IPS-18a (cell line): ENCODE measurements at regions not wholly inside any gene's neighbourhood (a gene's known extent, or its start where the extent isn't known, plus 50 kb on each side); places are given as distances from the start of the nearest gene placed in this dataset.

Experiments used
- H3K27ac ChIP-seq: one replicate; pipeline ENCODE4 v1.5.1; 2013; ENCODE audit warnings: low read length
- H3K27me3 ChIP-seq: one replicate; pipeline ENCODE4 v1.6.1; 2013; ENCODE audit warnings: mild to moderate bottlenecking, low read length; ENCODE audit not compliant: control insufficient read depth, insufficient read depth
- H3K36me3 ChIP-seq: one replicate; pipeline ENCODE4 v1.6.1; 2013; ENCODE audit warnings: low read depth, low read length; ENCODE audit not compliant: control insufficient read depth
- H3K4me1 ChIP-seq: one replicate; pipeline ENCODE4 v1.6.1; 2013; ENCODE audit warnings: low read depth, low read length; ENCODE audit not compliant: control insufficient read depth
- H3K4me3 ChIP-seq: one replicate; pipeline ENCODE4 v1.5.1; 2013; ENCODE audit warnings: low read length
- H3K9ac ChIP-seq: one replicate; pipeline ENCODE4 v1.6.1; 2013; ENCODE audit warnings: mild to moderate bottlenecking, low read length, moderate library complexity
- H3K9me3 ChIP-seq: one replicate; pipeline ENCODE4 v1.6.1; 2013; ENCODE audit warnings: low read depth, low read length; ENCODE audit not compliant: control insufficient read depth

DNA sequence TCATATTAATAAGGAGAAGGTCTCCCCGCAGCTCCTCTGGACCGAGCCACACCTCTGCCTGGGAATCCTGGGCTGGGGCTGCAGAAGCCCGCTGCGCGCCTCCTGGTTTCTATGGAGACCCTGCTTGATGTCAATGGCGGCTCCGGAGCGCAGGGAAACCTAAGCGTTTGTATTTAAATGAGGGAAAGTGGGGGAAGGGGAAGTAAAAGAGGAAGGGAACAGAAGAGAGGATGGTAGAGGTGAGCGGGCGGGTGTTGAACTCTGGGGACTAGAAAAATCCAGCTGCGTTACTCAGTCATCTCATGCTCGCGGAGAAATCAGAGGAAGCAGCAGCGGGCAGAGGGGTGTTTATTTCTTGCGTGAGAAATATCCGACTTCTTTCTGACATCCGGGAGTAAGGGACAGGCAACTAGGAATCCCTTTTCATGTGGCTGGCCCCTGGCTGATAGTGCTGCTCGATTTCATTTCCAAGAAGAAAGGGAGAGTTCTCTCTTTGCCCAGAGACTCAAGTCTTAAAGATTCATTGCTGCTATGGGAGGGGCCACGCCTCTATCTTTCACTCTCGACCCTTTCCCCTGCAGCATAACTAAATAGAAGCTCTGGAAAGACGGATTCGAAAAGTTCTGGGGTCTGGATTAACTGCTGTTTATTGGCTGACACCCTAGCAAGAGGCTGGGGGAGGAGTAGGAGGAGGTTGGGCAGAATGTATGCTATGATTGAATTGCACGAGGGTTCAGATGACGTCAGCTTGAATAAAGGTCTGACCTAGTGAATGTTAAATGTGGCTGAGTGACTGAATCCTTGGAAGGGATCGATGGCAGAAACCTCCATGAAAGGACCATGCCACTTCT lies 110.5 kb upstream of the GAP43 start:
- Histone ChIP-seq H3K27ac (peak overlapping the region; percentile 86), H3K9ac (peak overlapping the region; percentile 83), H3K36me3 (no peaks in the 10 kb centered on the region), H3K9me3 (no peaks in the 10 kb centered on the region), H3K4me3 (peak overlapping the region; percentile 67), H3K27me3 (peaks cover 7% of the 10 kb centered on the region), H3K4me1 (peaks cover 25% of the 10 kb centered on the region)

DNA sequence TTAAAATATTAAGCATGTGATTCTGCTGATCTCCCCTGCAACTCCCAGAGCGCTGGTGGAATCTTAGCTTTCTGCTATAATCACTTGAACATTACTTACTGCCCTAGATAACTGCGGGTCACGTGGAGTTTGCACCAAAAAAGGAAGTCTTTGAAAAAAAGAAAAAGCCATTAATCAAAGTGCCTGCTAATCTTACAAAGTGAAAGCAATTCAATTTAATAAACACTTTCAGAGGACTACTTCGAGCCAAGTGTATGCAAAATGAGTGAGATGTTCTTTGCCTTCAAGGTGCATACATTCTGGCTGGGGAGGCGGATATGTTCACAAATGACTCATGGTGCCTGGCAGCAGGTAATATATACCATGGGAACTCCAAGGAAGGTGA lies 109.9 kb upstream of the GAP43 start:
- Histone ChIP-seq H3K9ac (peak overlapping the region; percentile 83), H3K4me1 (peaks cover 29% of the 10 kb centered on the region), H3K36me3 (no peaks in the 10 kb centered on the region), H3K27me3 (peaks cover 7% of the 10 kb centered on the region), H3K4me3 (peak overlapping the region; percentile 67), H3K9me3 (no peaks in the 10 kb centered on the region), H3K27ac (peak overlapping the region; percentile 86)

DNA sequence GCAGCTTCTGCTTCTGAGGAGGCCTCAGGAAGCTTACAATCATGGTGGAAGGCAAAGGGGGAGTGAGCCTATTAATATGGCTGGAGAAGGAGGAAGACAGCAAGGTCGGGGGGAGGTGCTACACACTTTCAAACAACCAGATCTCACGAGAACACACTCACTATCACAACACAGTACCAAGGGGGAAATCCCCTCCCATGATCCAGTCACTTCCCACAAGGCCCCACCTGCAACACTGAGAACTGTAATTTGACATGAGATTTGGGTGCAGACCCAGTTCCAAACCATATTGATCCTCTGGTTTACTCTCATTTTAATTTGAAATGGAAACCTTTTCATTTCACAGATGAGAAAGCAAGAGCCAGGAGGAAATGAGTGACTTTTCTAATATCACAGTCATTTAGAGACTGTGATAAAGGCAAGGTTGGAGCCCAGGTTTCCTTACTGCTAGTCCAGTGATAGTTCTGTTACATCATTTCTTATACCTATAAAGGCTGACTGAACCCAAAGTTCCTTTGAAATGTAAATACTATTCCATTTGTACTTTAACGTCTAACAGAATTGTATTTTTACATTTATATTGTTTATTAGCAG lies 105.8 kb upstream of the GAP43 start:
- Histone ChIP-seq H3K27me3 (no peaks in the 10 kb centered on the region), H3K4me3 (no peak overlapping the region), H3K4me1 (peaks cover 25% of the 10 kb centered on the region), H3K27ac (no peak overlapping the region), H3K9ac (no peak overlapping the region), H3K36me3 (no peaks in the 10 kb centered on the region), H3K9me3 (no peaks in the 10 kb centered on the region)

DNA sequence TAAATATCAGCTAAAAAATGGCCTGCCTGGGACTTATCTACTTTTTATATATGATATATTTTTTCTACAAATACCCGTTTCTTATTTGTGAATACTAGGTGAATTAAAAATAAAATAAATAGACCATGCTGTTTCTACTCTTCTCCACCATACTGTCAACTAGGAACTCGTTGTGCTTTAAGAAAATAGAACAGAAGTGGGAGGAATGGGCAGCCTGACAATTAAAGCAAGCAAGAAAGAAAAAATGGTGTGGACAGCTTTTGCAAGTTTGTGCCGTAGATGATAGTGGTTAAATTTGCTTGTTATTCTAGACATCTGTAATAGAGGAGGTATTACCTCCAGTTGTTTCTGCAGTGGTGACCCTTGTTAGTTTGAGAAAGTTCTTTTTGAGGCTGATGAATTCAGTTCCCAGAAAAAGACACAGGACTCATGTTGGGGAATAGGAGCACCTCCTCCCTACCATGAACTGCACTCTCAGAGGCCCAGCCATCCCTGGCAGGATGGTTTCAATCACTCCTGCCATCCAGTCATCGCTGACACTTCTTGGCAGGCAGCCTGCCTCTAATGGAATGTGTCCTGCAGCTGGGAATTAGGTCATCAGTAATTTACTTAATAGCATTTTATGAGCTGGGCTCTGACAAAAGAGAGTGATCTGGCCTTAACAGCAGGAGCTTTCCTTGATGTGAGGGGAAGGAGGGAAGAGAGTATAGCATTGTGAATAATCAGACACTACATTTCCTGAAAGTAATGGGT lies 105.0 kb upstream of the GAP43 start:
- H3K4me1 ChIP-seq, result peaks cover 21% of the 10 kb centered on the region
- H3K9ac ChIP-seq, result no peak overlapping the region
- H3K27me3 ChIP-seq, result no peaks in the 10 kb centered on the region
- H3K9me3 ChIP-seq, result no peaks in the 10 kb centered on the region
- no peaks in the 10 kb centered on the region for H3K36me3 ChIP-seq
- no peak overlapping the region for H3K4me3 ChIP-seq
- H3K27ac ChIP-seq, result no peak overlapping the region

DNA sequence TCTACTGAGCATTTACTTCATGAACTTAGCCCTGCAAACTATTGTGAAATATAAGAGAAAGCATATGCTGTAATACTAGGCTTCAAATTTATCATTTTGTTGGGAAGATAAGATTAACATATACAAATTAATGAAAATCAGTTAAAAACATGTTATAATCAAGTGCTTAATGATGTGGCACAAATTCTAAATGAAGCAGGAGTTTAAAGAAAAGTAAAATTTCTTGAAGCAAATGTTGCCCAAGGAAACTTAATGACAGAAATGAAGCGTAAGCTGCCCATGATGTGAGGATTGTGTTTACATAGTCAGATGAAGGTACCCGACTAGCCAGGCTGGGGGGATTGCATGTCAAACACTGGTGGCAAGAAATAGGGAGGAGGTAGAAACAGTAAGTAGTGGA lies 103.1 kb upstream of the GAP43 start:
- H3K27ac ChIP-seq, result no peak overlapping the region
- no peak overlapping the region for H3K4me3 ChIP-seq
- peaks cover 13% of the 10 kb centered on the region for H3K4me1 ChIP-seq
- H3K36me3 ChIP-seq, result no peaks in the 10 kb centered on the region
- H3K27me3 ChIP-seq, result no peaks in the 10 kb centered on the region
- H3K9ac ChIP-seq, result no peak overlapping the region
- H3K9me3 ChIP-seq, result no peaks in the 10 kb centered on the region

DNA sequence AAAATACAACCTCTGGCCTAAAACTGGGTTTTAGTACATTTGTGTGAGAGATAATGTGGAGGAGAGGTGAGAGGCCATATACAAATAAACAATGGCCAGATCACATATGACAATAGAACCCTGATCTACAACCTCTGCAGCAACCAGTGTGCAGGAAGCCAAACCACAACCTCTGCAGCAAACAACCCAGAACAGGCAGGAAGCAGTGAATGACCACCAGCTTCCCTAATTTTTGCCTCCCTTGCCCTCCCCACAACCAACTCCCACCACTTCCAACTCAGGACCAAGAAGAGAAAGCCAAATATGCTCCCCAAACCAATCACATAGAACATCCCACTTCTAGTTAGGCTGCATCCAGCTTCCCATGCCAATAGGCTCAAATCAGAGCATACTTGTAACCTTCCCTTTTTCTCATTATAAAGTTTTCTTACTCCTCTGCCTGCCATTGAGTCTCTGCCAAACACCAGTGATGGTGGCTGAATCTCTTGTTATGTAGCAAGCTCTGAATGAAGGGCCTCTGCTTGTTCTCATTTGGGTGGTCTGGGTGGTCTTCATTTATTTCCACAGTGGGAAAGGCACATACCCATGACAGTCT lies 102.6 kb upstream of the GAP43 start:
- Histone ChIP-seq H3K9ac (no peak overlapping the region), H3K9me3 (no peaks in the 10 kb centered on the region), H3K4me1 (peaks cover 13% of the 10 kb centered on the region), H3K4me3 (no peak overlapping the region), H3K27me3 (no peaks in the 10 kb centered on the region), H3K27ac (no peak overlapping the region), H3K36me3 (no peaks in the 10 kb centered on the region)

DNA sequence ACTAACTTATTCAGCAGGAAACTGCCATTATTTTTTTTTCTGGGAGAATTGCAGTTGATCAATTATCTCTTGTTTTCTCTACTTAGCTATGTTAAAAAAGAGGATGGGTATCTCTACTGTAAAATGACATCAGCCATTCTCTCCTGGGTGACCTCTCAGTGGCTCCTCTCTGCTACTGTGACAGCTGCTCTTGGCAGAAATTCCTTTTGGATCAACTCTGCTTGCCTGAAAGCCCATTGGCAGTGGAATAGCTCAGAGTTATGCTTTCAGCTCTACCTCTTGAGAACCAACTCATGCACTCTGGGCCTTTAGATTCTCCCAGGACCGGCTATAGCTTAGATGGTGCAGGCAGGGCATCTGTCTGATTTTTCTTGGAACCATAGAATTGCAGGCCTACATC lies 99.9 kb upstream of the GAP43 start:
- no peaks in the 10 kb centered on the region for H3K36me3 ChIP-seq
- no peaks in the 10 kb centered on the region for H3K27me3 ChIP-seq

DNA sequence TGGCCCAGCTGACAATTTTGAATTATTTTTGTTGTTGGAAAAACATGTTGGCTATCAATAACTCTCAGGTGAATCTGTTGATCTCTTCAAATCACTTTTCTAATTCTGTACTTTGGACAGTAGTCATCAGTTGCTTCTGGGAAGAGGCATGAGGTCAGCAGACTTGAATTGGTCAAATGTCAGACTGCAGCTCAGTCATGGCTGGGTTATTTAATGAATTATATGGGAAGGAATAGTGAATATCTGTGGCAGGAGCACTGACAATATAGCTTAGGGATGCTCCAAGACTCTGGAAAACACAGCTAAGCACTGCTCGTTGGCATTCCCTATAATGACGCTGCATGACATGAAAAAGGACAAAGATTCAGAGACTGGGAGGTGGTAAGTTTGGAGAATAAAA lies 98.8 kb upstream of the GAP43 start:
- Histone ChIP-seq H3K4me3 (no peak overlapping the region), H3K27me3 (no peaks in the 10 kb centered on the region), H3K4me1 (no peaks in the 10 kb centered on the region), H3K27ac (no peak overlapping the region), H3K36me3 (no peaks in the 10 kb centered on the region), H3K9ac (no peak overlapping the region), H3K9me3 (no peaks in the 10 kb centered on the region)

More for the DNA sequence above, 99.9 kb upstream of the GAP43 start:
- Histone ChIP-seq H3K27ac (no peak overlapping the region), H3K9ac (no peak overlapping the region), H3K9me3 (no peaks in the 10 kb centered on the region), H3K4me1 (peaks cover 4% of the 10 kb centered on the region), H3K4me3 (no peak overlapping the region)

DNA sequence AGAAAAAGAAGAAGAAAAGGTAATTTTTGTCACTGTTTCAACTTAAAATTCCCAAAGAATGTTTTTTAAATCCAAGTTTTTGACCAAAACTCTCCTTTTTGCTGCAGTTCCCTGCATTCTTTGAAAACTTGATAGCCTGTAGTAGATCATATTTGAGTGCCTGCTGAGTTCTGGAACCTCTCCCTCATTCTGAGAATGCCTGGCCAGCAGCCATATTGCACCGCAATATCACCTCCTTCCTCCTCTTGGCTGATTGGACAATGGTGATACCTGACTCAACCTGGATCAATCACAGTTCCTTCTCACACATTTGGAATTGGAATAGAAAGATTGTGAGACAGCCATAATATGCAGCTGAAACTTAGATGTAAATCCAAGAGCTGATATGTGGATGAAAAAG lies 97.6 kb upstream of the GAP43 start:
- Histone ChIP-seq H3K9me3 (no peaks in the 10 kb centered on the region), H3K4me1 (no peaks in the 10 kb centered on the region), H3K27me3 (no peaks in the 10 kb centered on the region), H3K27ac (no peak overlapping the region), H3K4me3 (no peak overlapping the region), H3K9ac (no peak overlapping the region), H3K36me3 (no peaks in the 10 kb centered on the region)

DNA sequence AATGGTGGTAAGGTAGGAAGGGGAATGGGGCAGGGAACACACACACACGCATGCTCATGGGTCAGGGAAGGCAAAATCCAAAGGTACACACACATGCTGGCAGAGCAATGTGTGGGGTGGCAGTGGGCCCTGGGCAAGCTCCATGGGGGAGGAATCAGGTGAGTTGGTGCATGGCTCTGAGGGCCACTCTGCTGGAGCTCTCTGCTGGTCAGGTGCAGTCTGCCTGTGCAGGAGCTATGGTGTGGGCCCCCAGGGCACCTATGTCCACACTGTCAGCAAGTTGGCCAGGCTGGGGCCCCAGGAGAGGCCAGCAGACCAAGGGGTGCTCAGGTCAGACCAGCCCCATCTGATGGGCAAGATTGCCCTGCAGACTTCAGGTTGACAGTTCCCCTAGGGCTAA lies 90.1 kb upstream of the GAP43 start:
- Histone ChIP-seq H3K36me3 (no peaks in the 10 kb centered on the region), H3K27ac (no peak overlapping the region), H3K9me3 (no peaks in the 10 kb centered on the region), H3K27me3 (no peaks in the 10 kb centered on the region), H3K4me3 (no peak overlapping the region), H3K4me1 (no peaks in the 10 kb centered on the region), H3K9ac (no peak overlapping the region)

DNA sequence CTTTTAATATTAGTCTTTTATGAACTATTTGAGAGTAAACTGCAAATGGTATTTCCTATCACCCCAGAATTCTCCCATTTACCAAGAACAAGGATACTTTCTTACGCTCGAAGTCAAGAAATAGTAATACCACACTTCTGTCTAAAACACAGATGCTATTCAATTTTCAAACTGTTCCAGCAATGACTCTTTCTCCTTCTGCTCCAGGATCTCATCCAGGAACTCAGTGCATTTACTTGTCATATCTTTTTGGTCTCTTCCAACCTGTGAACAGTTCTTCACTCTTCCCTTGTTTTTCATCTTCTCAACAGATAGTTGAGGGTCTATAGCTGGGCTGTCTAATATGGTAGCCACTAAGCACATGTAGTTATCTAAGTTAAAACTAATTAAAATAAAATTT lies 87.1 kb upstream of the GAP43 start:
- H3K27me3 ChIP-seq, result no peaks in the 10 kb centered on the region

More for the DNA sequence above, 87.1 kb upstream of the GAP43 start:
- no peaks in the 10 kb centered on the region for H3K36me3 ChIP-seq
- no peak overlapping the region for H3K9ac ChIP-seq
- H3K4me1 ChIP-seq, result no peaks in the 10 kb centered on the region
- H3K9me3 ChIP-seq, result no peaks in the 10 kb centered on the region
- H3K27ac ChIP-seq, result no peak overlapping the region
- no peak overlapping the region for H3K4me3 ChIP-seq
